Stimulated activated CD8-positive, alpha-beta memory T cell treated with anti-CD3 and anti-CD28 coated beads, Interleukin-2, amount 100 ng/mL, for 48 hours (primary cell): ENCODE measurements at regions not wholly inside any gene's neighbourhood (a gene's known extent, or its start where the extent isn't known, plus 50 kb on each side); places are given as distances from the start of the nearest gene placed in this dataset.
"Not testable (repeated sequence)": the region's sequence is repeated elsewhere in the genome, so short reads cannot be mapped to it uniquely, and the experiment has no call there.

ENCODE experiments used
- DNase-seq, 2 donors: peaks; one replicate each; pipeline ENCODE4 v3.0.0-alpha.2; 2020; ENCODE audit warnings: low read depth in 2 of 2

GRCh38 chr2:234158812-234159211 is 108.3 kb downstream of the SPP2 start:
- no peak for DNase-seq

DNA sequence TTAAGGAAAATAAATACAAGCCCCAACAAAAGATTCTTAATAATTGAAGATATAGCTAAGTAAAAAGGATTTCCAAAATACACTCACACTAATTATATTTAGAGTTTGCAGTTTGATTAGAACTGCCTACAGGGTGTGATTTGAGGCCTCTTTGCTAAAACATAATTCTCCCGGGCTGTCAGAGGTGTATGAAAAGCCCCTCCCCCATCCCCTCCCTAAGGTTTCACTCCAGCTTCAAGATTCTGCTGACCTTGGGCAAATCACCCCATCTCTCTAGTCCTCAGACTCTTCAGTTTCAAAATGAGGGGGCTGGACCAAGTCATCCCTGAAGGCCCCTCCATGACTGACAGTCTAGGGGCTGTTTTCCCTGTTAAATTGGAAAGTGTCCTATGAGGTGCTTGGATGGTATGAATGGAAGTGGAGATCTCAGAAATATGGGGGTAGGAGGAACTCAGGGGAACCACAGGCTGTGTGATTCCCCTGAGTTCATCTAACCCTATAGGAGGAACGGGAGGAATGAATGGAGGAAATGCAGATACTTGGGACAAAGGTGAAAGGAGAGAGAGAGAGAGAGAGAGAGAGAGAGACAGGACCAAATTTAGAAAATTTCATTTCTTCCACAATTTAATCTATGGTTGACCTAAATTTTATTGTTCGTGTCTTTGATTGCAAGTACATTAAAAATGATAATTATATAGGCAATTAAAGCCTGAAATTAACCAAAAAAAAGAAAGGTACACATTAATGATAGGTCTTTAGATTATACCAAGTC is 107.5 kb downstream of the SPP2 start:
- no peak for DNase-seq

- DNase-seq = no peak
Observed at GRCh38 chr2:234156326-234156725, 105.8 kb downstream of the SPP2 start.

GRCh38 chr2:234152835-234153234 is 102.3 kb downstream of the SPP2 start:
- not testable (repeated sequence) for DNase-seq

DNA sequence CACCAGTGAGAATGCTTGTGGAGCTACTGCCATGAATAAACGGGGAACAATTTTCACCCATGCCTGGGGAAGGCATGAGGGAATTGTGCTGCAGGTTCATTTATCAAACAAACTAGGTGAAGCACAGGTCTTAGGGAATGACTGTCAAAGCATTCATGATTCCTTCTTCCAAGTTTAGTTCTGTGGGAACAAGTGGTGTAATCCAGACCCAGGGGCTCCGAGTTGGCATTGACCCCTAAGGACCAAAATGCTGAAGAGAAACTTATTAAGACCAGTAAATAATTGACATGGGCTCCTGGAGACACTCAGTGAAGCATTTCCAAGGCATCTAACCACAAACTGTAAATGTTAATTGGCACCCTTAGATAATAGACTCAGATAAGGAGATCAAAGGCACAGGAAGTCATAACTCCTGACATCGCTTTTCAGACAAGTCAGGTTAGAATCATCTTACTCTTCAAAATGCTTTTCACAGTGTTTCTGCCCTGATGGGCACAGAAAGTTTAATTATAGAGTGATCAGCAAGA is 96.9 kb downstream of the SPP2 start:
- no peak for DNase-seq

- no peak for DNase-seq
Observed at GRCh38 chr2:234146087-234146826, 95.8 kb downstream of the SPP2 start.

DNA sequence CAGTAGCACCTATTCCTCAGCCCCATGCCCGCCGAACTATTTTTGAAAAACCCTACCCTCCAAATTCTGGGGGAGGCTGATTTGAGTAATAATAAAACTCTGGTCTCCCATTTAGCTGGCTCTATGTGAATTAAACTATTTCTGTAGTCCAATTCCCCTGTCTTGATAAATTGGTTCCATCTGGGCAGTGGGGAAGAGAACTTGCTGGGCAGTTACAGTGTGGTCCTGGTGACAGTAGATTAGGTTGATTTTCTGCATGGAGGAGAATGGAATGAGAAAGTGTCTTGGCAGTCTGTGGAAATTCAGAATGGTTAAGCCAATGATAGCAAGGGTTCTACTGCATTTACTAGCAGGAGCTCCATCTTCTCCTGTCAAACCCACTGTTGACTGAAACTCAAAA is 95.0 kb downstream of the SPP2 start:
- DNase-seq = no peak

DNA sequence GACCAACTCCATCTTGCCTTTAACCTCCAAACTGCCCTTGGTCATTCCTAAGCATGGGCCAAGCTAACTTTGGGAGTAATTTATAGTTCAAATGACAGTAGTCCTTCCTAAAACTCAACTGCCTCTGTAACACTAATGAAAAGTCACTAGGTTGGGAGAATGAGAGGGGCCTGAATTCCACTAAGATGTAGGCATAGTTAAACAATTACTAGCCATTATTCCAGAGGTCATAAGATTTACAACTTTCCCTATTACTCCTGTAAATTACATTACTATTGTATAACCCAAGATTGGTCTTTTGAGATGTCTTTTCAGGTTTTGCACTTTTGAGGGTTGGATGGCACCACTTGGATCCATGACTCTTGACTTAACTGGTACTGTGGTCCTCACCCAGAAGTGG is 94.6 kb downstream of the SPP2 start:
- no peak for DNase-seq

DNA sequence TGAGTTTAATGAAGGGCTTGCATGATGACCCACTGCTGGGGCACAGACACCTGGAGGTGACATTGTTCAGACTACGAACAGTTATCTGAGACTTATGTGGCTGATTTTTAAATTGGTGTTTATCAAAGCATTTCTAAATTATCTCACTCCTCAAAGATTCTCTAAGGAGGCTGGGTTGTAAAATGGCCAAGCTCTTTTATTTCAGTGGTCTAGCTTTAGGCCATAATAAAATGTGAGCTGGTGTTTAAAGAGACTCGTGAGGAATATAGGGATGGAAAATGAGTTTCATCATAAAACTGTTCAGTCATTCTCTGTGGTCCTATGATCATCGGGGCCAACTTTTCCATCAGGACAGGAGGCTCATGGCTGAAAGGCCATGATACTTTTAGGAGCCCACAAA is 93.4 kb downstream of the SPP2 start:
- DNase-seq = no peak

DNA sequence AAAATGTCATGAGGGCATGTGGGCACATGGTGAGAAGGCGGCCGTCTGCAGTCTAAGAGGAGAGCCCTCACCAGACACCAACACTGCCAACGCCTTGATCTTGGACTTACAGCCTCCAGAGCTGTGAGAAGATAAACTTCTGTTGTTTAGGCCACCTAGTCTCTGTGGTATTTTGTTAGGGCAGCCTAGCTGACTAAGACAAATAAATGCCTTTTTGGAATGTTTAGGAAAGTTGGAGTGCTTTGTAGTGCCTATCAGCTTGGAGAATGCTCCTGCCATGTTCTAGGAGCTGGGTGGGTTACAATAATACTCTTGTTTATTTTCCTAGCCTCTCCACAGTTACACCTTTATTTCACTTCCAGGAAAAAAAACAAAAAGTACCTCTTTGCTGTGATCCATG is 92.0 kb downstream of the SPP2 start:
- no peak for DNase-seq

- DNase-seq = no peak
Observed at GRCh38 chr2:234139755-234140154, 89.3 kb downstream of the SPP2 start.

- no peak for DNase-seq
Observed at GRCh38 chr2:234138836-234139235, 88.3 kb downstream of the SPP2 start.

- DNase-seq = no peak
Observed at GRCh38 chr2:234137400-234138014, 87.0 kb downstream of the SPP2 start.

DNA sequence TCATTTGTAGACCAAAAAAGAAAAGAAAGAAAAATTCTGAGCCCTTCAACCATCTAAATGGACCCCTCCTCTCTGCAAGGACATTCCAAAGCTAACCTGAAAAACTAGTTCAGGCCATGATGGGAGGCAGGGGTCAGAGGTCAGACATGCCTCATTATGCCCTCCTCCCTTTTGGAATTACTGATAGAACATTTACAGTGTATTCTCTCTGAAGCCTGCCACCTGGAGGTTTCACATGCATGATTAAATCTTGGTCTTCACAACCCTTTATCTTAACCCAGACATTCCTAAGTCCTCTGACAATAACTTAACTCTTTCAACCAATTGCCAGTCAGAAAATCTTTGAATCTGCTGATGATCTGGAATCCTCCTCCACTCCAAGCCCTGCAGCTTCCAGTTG is 86.0 kb downstream of the SPP2 start:
- DNase-seq = no peak

DNA sequence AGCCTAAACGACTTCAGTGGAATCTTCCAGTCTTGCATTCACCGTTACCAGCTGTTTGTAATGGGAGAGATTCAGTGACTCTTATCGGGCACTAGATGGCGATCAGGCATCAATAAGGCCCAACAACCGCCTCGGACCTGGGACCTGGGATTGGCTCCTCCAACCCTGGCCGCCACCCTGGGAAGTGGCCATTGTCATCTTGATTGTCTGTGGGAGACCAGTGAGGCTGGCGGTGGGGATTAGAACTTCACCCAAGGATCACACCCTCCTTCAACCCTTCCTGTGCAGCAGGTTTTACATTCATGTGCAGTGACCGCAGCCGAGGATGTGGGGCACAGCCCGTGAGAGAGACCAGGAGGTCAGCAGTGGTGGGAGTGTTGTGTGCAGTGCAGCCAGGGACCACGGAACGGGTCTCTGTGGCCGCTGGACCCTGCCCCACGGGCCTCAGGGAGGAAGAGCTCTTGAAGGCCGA is 85.3 kb downstream of the SPP2 start:
- peak; percentile 25 to 40 for DNase-seq

DNA sequence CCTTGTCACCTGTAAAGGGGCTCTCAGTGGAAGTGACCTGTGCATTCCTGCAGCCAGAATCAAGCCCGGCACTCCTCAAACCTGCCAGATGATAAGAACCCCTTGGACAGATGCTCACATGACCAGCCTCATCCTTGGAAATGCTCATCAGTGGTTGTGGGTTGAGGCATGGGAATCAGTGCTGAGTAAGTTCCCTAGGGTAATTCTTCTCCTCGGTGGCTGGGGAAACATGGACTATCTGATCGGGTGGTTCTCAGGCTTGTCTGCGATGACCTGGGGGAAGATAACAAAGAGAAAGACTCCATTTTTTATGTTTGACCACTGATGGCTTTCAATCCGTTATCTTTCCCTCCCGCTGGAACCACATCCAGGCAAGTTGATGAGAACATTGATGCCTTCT is 84.0 kb downstream of the SPP2 start:
- DNase-seq = no peak

GRCh38 chr2:234133004-234133403 is 82.5 kb downstream of the SPP2 start:
- no peak for DNase-seq

DNA sequence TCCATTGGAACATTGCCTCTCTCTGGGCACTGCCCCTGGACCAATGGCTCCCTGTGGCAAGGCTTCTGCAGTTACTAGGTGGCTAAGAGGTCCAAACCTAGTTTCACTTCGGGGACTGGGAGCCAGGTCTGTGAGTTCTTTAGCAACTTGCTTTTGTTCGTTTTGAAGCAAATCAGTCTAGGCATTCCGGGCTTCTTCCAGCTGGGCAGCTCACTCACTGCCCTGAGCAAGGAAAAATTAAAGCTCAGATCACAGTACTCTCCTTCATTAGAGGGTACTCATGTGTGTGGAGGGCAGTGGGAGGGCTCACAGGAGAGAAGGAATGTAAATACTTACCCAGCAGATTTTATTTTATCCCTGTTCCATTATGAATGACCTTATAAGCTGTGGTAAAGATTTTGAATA is 80.3 kb downstream of the SPP2 start:
- DNase-seq = no peak

- DNase-seq = no peak
Observed at GRCh38 chr2:234128606-234129005, 78.1 kb downstream of the SPP2 start.
